Naive thymus-derived CD4-positive, alpha-beta T cell (primary cell): ENCODE measurements at regions not wholly inside any gene's neighbourhood (a gene's known extent, or its start where the extent isn't known, plus 50 kb on each side); places are given as distances from the start of the nearest gene placed in this dataset.

ENCODE experiments used
- ATAC-seq: fragments of 150-1000 bp; cut with Tn5 transposase; 2 replicates; pipeline ENCODE4 v1.10.0; 2021; ENCODE audit warnings: mild to moderate bottlenecking, moderate library complexity
- CTCF ChIA-PET: fragments of 350-600 bp; sonication (Branson Sonifier 250); formaldehyde crosslinking; loops from one replicate; lab custom pipeline; 2021; ENCODE audit warnings: antibody characterized with exemption; lab: Charles Lee
- POLR2A ChIA-PET: fragments of 350-600 bp; sonication (Branson Sonifier 250); formaldehyde crosslinking; loops from one replicate; lab custom pipeline; 2021; ENCODE audit warnings: antibody characterized with exemption, inconsistent platforms; lab: Charles Lee
- DNase-seq, 9 donors: peaks; one replicate each; pipeline versions ENCODE4 v3.0.0 to v3.0.0-alpha.2; 2020 to 2022; ENCODE audit warnings: mixed read lengths in 1 of 9
- H3K27ac ChIP-seq: one replicate; pipeline ENCODE4 v1.7.0; 2013; ENCODE audit warnings: mild to moderate bottlenecking, low read depth, low read length, moderate library complexity
- H3K27me3 ChIP-seq, 2 donors: one replicate each; pipeline ENCODE4 v1.7.0; 2013; ENCODE audit warnings: low read length in 2 of 2, mild to moderate bottlenecking in 2 of 2, moderate library complexity in 2 of 2; ENCODE audit not compliant: control insufficient read depth in 2 of 2, insufficient read depth in 2 of 2
- H3K36me3 ChIP-seq, 3 experiments: 1 replicate in 2 of 3; 2 replicates in 1 of 3; pipeline ENCODE4 v1.7.0; 2013; ENCODE audit warnings: low read length in 3 of 3, mild to moderate bottlenecking in 3 of 3, moderate library complexity in 1 of 3; ENCODE audit not compliant: insufficient read depth in 3 of 3, control insufficient read depth in 2 of 3
- H3K4me1 ChIP-seq, 2 donors: one replicate each; pipeline ENCODE4 v1.7.0; 2013; ENCODE audit warnings: low read length in 2 of 2, mild to moderate bottlenecking in 2 of 2, moderate library complexity in 1 of 2; ENCODE audit not compliant: control insufficient read depth in 2 of 2, insufficient read depth in 2 of 2
- H3K4me3 ChIP-seq: 2 replicates; pipeline ENCODE4 v1.7.0; 2013; ENCODE audit warnings: mild to moderate bottlenecking, low read length
- H3K9me3 ChIP-seq, 3 experiments: 1 replicate in 2 of 3; 2 replicates in 1 of 3; pipeline ENCODE4 v1.7.0; 2013; ENCODE audit warnings: low read length in 3 of 3; ENCODE audit not compliant: control insufficient read depth in 2 of 3
- H3K27ac Mint-ChIP-seq, 9 donors: one replicate each; pipeline ENCODE4 v1.8.0; 2020 to 2022; ENCODE audit warnings: mixed read lengths in 9 of 9, mild to moderate bottlenecking in 8 of 9, moderate library complexity in 5 of 9, inconsistent platforms in 2 of 9
- H3K27me3 Mint-ChIP-seq, 5 donors: one replicate each; pipeline ENCODE4 v1.8.0; 2021 to 2022; ENCODE audit warnings: mixed read lengths in 5 of 5, mild to moderate bottlenecking in 1 of 5
- H3K36me3 Mint-ChIP-seq, 5 donors: one replicate each; pipeline ENCODE4 v1.8.0; 2020 to 2022; ENCODE audit warnings: mixed read lengths in 5 of 5, mild to moderate bottlenecking in 3 of 5, inconsistent platforms in 1 of 5
- H3K4me1 Mint-ChIP-seq, 7 donors: one replicate each; pipeline ENCODE4 v1.8.0; 2020 to 2022; ENCODE audit warnings: mixed read lengths in 7 of 7, mild to moderate bottlenecking in 3 of 7, inconsistent platforms in 1 of 7
- H3K4me3 Mint-ChIP-seq, 10 donors: one replicate each; pipeline ENCODE4 v1.8.0; 2020 to 2022; ENCODE audit warnings: mild to moderate bottlenecking in 10 of 10, mixed read lengths in 10 of 10, moderate library complexity in 6 of 10, inconsistent platforms in 2 of 10
- H3K9me3 Mint-ChIP-seq, 11 donors: one replicate each; pipeline ENCODE4 v1.8.0; 2020 to 2022; ENCODE audit warnings: mixed read lengths in 11 of 11, mild to moderate bottlenecking in 4 of 11, inconsistent platforms in 1 of 11, moderate library complexity in 1 of 11
- intact Hi-C, 2 donors: fragments of 100-400 bp; cut with micrococcal nuclease; formaldehyde crosslinking; loops; one replicate each; pipeline ENCODE4 v1.15.1; 2023

DNA sequence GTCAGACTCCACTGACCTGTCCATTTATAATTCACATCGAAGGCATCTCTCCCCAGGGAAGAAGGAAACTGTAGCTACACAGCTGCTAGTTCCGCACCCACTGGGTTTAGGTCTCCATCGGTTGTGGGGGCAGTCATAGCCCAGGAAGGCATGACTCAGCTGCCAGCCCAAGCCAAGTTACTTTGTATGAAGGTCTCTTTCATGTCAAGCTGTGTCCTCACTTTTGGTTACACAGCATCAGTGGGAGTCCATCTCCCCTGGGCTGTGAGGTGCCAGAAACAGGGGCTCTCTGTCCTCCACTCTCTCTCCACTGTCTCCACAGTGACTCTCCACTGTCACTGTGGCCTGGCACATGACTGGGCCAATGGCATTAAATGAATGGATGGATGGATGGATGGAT lies 585.2 kb downstream of the BRD1 start:
- CTCF ChIA-PET, result no interaction called here
- DNase-seq, result no peak
- H3K4me1 Mint-ChIP-seq, result peaks cover 0 to 4% (median 0%) of the 10 kb centered on the region in 7 donors

DNA sequence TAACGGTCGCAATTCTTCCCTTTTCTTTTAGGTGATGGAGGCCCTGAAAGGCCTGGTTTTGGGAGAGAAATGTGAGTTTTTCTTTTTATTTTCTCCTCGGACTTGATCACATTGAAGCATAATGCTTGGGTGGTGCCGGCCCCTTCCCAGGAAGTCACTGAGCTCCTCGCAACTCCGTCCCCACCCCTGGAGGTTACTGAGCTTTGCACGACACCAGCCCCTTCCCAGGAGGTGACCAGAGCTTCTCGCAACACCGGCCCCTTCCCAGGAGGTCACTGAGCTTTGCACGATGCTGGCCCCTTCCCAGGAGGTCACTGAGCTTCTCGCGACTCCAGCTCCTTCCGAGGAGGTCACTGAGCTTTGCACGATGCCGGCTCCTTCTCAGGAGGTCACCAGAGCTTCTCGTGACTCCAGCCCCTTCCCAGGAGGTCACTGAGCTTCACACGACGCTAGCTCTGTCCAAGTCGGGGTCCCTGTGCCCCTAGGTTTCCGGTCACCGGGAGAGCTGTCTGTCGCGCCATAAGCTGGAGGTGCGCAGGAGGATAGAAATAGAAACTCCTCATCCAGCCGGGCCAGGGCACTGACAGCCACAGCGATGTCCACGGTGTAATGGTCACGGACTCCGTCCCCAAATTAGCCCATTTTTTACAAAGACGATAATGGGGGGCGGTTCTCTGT lies 586.4 kb downstream of the BRD1 start:
- DNase-seq (no peak), ATAC-seq (no peak)
- Mint-ChIP-seq H3K4me1 (peaks cover 0 to 4% (median 0%) of the 10 kb centered on the region in 7 donors), H3K27ac (no peak overlapping the region), H3K4me3 (no peak overlapping the region), H3K9me3 (peaks cover 0 to 4% (median 0%) of the 10 kb centered on the region in 11 donors), H3K36me3 (no peaks in the 10 kb centered on the region), H3K27me3 (peaks cover 0 to 30% (median 9%) of the 10 kb centered on the region in 5 donors)
- no peaks in the 10 kb centered on the region for H3K9me3 ChIP-seq
- H3K36me3 ChIP-seq, result no peaks in the 10 kb centered on the region
- H3K27me3 ChIP-seq, result no peaks in the 10 kb centered on the region
- intact Hi-C loops, result no loop called here
- no peak overlapping the region for H3K4me3 ChIP-seq
- no peak overlapping the region for H3K27ac ChIP-seq
- CTCF ChIA-PET, result no interaction called here
- POLR2A ChIA-PET, result no interaction called here
- no peaks in the 10 kb centered on the region for H3K4me1 ChIP-seq

More for the DNA sequence above, 585.2 kb downstream of the BRD1 start:
- Histone ChIP-seq H3K4me3 (no peak overlapping the region), H3K9me3 (no peaks in the 10 kb centered on the region), H3K4me1 (no peaks in the 10 kb centered on the region), H3K36me3 (no peaks in the 10 kb centered on the region), H3K27ac (no peak overlapping the region), H3K27me3 (no peaks in the 10 kb centered on the region)
- no peak for ATAC-seq
- Mint-ChIP-seq H3K4me3 (no peak overlapping the region), H3K27me3 (peaks cover 0 to 30% (median 9%) of the 10 kb centered on the region in 5 donors), H3K9me3 (peaks cover 0 to 4% (median 0%) of the 10 kb centered on the region in 11 donors), H3K36me3 (no peaks in the 10 kb centered on the region), H3K27ac (no peak overlapping the region)
- POLR2A ChIA-PET, result no interaction called here
- intact Hi-C loops, result no loop called here

DNA sequence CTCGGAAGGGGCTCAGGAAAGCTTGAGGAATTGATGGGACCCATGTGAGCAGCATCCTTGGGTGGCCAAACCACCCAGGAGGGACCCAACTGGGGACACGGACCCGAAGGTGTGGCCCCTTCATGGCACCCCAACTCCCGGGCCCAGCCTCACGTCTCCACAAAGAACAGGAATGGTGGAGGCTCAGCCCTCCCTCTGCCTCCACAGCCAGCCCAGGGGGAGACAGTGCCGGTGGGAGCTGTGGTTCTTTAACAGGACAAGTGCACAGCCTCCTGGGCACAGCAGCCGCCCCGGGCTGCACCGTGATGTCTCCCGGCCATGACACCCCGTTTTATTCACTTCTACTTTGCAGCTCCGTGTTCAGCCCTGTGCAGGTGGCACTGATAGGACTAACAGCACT lies 587.2 kb downstream of the BRD1 start:
- ChIA-PET POLR2A (no interaction called here), CTCF (no interaction called here)
- Histone ChIP-seq H3K27me3 (no peaks in the 10 kb centered on the region), H3K4me3 (no peak overlapping the region), H3K27ac (no peak overlapping the region), H3K4me1 (no peaks in the 10 kb centered on the region), H3K36me3 (no peaks in the 10 kb centered on the region), H3K9me3 (no peaks in the 10 kb centered on the region)
- no peak for DNase-seq
- Mint-ChIP-seq H3K27me3 (peaks cover 0 to 30% (median 10%) of the 10 kb centered on the region in 5 donors), H3K27ac (no peak overlapping the region), H3K9me3 (peaks cover 0 to 4% (median 0%) of the 10 kb centered on the region in 11 donors), H3K4me3 (no peak overlapping the region), H3K36me3 (no peaks in the 10 kb centered on the region), H3K4me1 (peaks cover 0 to 2% (median 0%) of the 10 kb centered on the region in 7 donors)
- no peak for ATAC-seq
- intact Hi-C loops, result no loop called here

DNA sequence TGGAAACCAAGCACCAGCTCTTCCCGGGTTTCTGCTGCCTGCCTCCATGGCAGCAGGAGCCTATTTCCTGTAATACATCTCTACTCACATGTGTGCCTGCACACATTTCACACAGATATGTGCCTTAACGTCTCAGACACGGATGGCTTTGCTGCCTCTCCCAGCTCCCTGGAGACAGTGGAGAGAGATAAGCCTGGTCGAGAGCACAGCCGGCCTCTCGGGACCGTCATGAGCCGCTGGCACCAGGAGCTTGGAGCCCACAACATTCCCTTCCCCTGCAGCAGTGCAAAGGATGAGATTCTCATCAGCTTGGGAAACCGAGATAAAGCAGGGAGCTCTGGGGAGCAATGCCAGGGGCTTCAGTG lies 587.7 kb downstream of the BRD1 start:
- Mint-ChIP-seq H3K9me3 (peaks cover 0 to 4% (median 0%) of the 10 kb centered on the region in 11 donors), H3K4me1 (peaks cover 0 to 2% (median 0%) of the 10 kb centered on the region in 7 donors), H3K27ac (no peak overlapping the region), H3K36me3 (no peaks in the 10 kb centered on the region), H3K4me3 (no peak overlapping the region), H3K27me3 (peaks cover 0 to 30% (median 10%) of the 10 kb centered on the region in 5 donors)
- H3K27ac ChIP-seq, result no peak overlapping the region
- H3K36me3 ChIP-seq, result no peaks in the 10 kb centered on the region
- no peaks in the 10 kb centered on the region for H3K27me3 ChIP-seq
- H3K9me3 ChIP-seq, result no peaks in the 10 kb centered on the region
- DNase-seq (no peak), ATAC-seq (no peak)
- H3K4me3 ChIP-seq, result no peak overlapping the region
- intact Hi-C loops, result no loop called here
- no peaks in the 10 kb centered on the region for H3K4me1 ChIP-seq
- ChIA-PET POLR2A (no interaction called here), CTCF (no interaction called here)

DNA sequence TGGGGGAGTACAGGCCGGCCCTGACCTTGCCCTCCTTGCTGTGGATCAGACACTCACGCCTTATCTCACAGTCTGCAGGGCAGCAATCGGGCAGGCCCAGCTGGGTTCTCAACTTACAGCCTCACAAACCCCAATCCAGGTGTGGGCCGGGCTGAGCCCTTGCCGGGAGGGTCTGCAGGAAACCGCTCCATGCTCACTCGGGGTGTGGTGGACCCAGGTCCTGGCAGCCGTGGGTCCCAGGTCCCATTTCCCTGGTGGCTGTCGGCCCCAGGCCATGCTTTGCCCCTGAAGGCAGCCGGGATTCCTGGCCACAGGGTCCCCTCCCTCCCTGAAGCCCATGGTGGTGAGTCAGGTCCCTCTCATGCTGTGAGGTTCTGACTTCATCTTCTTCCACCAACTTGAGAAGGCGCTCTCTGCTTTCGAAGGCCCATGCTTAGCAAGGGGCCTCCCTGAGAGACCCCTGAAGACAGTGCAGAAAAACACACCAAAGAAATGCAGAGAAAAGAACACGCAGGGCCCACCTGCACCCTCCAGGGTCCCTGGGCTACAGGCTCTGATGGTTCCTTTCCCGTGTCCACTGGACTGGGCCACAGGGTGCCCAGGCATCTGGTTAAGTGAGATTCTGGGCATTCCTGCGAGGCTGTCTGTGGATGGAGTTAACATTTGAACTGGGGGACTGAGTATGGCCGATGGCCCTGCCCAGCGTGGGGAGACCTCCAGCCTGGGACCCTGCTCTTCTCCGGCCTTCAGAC lies 588.2 kb downstream of the BRD1 start:
- CTCF ChIA-PET, result no interaction called here
- H3K36me3 ChIP-seq, result no peaks in the 10 kb centered on the region

GRCh38 chr22:49238181-49239141 lies 589.2 kb downstream of the BRD1 start:
- Histone ChIP-seq H3K9me3 (no peaks in the 10 kb centered on the region), H3K36me3 (no peaks in the 10 kb centered on the region), H3K4me3 (no peak overlapping the region), H3K4me1 (no peaks in the 10 kb centered on the region), H3K27ac (no peak overlapping the region), H3K27me3 (no peaks in the 10 kb centered on the region)
- Mint-ChIP-seq H3K4me1 (peaks cover 0 to 2% (median 0%) of the 10 kb centered on the region in 7 donors), H3K27ac (no peak overlapping the region), H3K36me3 (no peaks in the 10 kb centered on the region), H3K27me3 (peaks cover 0 to 28% (median 12%) of the 10 kb centered on the region in 5 donors), H3K9me3 (peaks cover 0 to 4% (median 0%) of the 10 kb centered on the region in 11 donors), H3K4me3 (no peak overlapping the region)
- ChIA-PET CTCF (no interaction called here), POLR2A (no interaction called here)
- intact Hi-C loops, result no loop called here
- no peak for ATAC-seq
- DNase-seq, result no peak

More for the DNA sequence above, 588.2 kb downstream of the BRD1 start:
- Histone ChIP-seq H3K27me3 (no peaks in the 10 kb centered on the region), H3K9me3 (no peaks in the 10 kb centered on the region), H3K4me1 (no peaks in the 10 kb centered on the region), H3K4me3 (no peak overlapping the region), H3K27ac (no peak overlapping the region)
- peaks cover 0 to 2% (median 0%) of the 10 kb centered on the region in 7 donors for H3K4me1 Mint-ChIP-seq
- no peak for DNase-seq
- H3K36me3 Mint-ChIP-seq, result no peaks in the 10 kb centered on the region
- no peak for ATAC-seq
- H3K4me3 Mint-ChIP-seq, result no peak overlapping the region
- no peak overlapping the region for H3K27ac Mint-ChIP-seq
- peaks cover 0 to 4% (median 0%) of the 10 kb centered on the region in 11 donors for H3K9me3 Mint-ChIP-seq
- POLR2A ChIA-PET, result no interaction called here
- peaks cover 0 to 28% (median 10%) of the 10 kb centered on the region in 5 donors for H3K27me3 Mint-ChIP-seq
- intact Hi-C loops, result no loop called here
